Stimulated activated naive CD4-positive, alpha-beta T cell treated with Interleukin-2 at 50 U/mL for 16 hours (primary cell): ENCODE measurements at regions not wholly inside any gene's neighbourhood (a gene's known extent, or its start where the extent isn't known, plus 50 kb on each side); places are given as distances from the start of the nearest gene placed in this dataset.
"Not testable (repeated sequence)": the region's sequence is repeated elsewhere in the genome, so short reads cannot be mapped to it uniquely, and the experiment has no call there.

Experiments used
- DNase-seq: peaks from one replicate; lab custom pipeline; 2025; lab: John Stamatoyannopoulos, UW

DNA sequence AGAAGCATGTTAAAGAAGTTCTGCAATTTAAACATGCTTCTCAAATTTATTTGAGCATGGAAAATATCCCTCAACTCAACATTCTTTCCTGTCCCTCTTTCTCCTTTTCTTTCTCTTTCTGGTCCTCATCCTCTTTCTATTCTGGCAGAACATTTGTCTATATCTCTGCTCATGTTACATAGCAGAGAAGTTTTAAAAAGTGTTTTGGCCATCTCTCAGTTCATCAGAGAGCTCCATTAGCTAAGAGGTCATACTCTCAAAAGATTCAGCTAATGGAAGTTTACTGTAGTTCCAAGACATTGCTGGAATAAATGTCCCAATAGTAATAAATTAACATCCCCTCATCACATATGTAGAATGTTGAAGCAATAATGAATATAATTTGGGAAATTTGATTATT is 53.5 kb downstream of the XCL2 start:
- no peak for DNase-seq

DNA sequence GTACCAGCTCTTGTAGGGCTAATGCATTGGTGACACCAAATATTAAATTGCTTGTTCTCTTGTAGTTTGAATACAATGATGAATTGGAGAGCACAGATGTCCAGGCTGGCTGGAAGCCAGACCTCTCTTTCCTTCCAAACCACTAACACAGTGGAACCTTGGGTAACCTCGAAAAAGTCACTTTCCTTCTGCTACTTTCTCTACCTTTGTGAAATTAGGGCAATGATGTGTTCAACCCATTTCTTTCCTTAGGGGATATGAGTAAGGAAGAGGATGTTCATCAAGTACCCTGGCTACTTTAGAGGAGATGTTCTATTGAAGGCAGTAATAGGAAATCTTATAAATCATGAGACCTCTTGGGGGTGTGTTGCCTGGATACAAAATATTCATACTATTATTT is 55.7 kb downstream of the XCL2 start:
- no peak for DNase-seq

- DNase-seq = not testable (repeated sequence)
These were observed 57.0 kb downstream of the XCL2 start for GRCh38 chr1:168486820-168487219.

GRCh38 chr1:168485048-168485447 is 58.7 kb downstream of the XCL2 start:
- DNase-seq = no peak

GRCh38 chr1:168484083-168484482 is 59.7 kb downstream of the XCL2 start:
- no peak for DNase-seq

GRCh38 chr1:168483539-168483938 is 60.3 kb downstream of the XCL2 start:
- no peak for DNase-seq

- no peak for DNase-seq
These were observed 61.7 kb downstream of the XCL2 start for GRCh38 chr1:168482106-168482505.

DNA sequence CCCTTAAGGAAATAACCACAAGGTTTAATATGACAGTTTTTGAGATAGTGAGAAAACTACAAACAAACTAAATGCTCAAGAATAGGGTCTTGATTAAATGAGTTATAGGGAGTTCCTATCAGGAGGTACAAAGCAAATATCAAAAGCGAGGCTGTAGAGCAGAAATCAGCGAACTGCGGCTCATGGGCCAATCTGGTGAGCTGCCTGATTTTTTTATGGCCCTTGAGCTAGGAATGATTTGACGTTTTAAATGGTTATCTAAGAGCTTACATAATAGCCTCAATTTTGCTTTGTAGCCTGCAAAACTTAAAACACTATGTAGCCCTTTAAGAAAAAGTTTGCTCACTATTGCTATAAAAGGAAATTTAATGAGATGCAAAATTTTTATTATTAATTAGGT is 62.2 kb downstream of the XCL2 start:
- DNase-seq = no peak

DNA sequence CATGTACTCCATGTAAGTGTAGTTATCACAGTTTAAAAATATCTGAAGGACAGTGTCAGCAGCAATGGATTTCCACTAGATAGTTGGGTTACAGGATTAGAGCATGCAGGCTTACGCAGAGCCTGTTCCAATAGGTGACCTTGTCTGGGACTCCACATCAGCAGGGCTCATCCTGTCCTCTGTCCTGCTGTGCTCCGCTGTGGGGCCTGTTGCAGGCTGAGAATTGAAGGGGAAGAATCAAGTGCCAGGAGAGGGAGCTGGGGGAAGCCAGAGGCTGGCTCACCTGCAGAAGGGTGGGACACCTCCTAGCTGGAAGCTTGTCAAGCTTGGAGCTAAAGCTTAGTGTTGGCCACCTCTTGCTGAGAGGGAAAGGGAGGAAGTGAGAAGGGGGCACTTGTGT is 62.8 kb downstream of the XCL2 start:
- no peak for DNase-seq

GRCh38 chr1:168477792-168478191 is 66.0 kb downstream of the XCL2 start:
- no peak for DNase-seq

- DNase-seq = no peak
These were observed 67.0 kb downstream of the XCL2 start for GRCh38 chr1:168476588-168477385.

DNA sequence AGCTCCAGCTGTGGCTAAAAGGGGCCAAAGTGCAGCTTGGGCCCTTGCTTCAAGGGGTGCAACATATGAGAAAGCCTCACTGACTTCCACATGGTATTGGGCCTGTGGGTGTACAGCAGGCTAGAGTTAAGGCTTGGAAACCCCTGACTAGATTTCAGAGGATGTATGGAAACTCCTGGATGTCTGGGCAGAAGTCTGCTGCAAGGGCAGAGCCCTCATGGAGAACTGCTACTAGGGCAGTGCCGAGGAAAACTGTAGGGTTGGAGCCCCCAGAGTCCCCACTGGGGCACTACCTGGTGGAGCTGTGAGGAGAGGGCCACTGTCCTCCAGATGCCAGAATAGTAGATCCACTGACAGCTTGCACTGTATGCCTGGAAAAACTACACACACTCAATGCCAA is 69.5 kb downstream of the XCL2 start:
- DNase-seq = no peak

GRCh38 chr1:168473126-168473525 is 70.7 kb downstream of the XCL2 start:
- DNase-seq = no peak

DNA sequence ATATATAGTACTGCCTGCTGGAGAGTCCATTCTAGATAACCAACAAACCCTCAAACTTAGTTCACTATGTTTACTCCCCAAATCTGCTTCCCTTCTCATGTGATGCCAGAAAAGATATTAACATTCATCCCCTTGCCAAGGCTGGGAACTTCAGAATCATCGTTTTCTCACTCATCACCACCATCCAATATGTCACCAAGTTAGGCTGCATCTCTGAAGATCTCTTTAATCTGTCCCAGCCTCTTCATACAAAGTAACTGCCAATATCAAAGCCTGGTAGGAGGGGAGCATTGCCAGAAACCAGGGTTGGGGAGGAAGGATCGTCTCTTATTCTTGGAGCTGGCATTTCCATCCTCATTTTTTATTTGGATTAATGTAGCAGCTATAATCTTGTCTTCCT is 71.6 kb downstream of the XCL2 start:
- DNase-seq = no peak

- no peak for DNase-seq
These were observed 72.8 kb downstream of the XCL2 start for GRCh38 chr1:168470901-168471431.

GRCh38 chr1:168469690-168470089 is 74.1 kb downstream of the XCL2 start:
- peak; percentile 14 for DNase-seq

- no peak for DNase-seq
These were observed 75.0 kb downstream of the XCL2 start for GRCh38 chr1:168468822-168469221.

DNA sequence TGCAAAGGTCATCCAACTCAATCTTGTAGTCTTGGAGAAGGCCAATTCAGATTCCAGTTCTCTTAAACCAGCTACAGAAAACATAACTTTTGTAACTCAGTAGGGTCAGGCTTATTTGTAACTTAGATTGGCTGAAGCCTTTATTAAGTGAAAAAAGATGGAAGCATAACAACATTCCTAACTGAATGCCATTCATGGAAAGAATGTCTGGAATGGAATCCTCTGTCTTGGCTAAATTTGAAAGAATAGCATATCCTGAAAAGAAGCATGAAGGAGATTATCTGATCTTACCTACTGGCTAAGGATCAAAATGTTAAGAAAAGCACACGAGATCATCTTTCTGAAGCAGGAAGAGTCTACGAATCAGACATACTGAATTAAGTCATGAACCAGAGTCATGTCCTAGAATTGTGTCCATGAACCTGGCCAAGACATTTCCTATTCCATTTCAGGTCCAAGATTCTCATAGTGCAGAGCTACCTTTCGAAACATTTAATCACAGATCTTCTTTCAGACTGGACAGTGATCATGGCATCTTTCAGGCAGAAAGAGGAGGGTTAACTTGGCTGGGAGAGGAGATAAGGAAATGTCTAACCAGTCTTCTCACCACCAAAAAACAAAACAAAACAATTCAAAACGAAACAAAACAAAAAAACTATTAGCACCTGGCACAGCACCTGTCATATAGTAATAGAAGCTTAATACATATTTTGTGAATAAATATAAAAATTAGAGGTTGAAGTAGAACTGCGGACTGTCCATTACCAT is 75.6 kb downstream of the XCL2 start:
- no peak for DNase-seq

DNA sequence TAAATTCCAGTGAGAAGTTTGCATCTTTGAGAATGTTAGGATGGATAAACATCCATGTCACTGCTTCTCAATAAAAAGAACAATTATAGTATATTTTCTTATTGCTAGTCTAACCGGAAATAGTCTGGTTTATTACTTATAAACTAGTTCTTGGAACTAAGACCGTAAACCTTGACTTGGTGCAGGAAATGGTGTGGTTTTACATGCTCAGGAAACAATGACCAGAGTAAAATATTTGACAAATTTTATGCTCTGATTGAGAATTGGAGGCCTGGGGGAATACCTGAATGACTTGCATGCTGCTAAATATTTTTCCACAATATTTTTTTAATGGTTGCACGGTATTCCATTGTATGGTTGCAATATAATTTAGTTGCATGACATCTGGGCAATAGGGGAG is 76.3 kb downstream of the XCL2 start:
- DNase-seq = no peak

DNA sequence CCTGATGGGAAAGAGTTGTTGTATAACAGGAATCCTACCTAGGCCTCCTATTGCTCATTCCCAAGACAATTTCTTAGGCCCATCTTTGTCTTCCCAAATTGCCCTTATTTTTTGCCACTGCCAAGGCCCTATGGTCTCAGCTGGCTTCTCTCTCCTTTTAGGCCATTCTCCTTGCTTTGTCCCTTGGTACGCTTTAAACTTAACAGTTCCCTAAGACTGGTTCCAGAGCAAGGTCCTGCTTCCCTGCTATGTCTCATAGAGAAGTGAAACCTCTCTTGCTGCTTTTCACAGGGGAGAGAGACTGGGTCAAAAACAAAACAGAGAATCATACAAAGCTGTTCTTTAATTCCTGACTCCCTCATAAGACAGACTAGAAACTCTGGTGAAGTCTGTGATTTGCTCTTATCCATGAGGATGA is 77.1 kb downstream of the XCL2 start:
- DNase-seq = no peak

- DNase-seq = peak; percentile 55
These were observed 77.6 kb downstream of the XCL2 start for GRCh38 chr1:168466092-168466713.

GRCh38 chr1:168461108-168461507 is 82.7 kb downstream of the XCL2 start:
- DNase-seq = not testable (repeated sequence)

- DNase-seq = not testable (repeated sequence)
These were observed 86.5 kb downstream of the XCL2 start for GRCh38 chr1:168457296-168457695.
